Activated naive CD4-positive, alpha-beta T cell treated with anti-CD3 and anti-CD28 coated beads for 36 hours (primary cell): ENCODE measurements at regions not wholly inside any gene's neighbourhood (a gene's known extent, or its start where the extent isn't known, plus 50 kb on each side); places are given as distances from the start of the nearest gene placed in this dataset.
"Not testable (repeated sequence)": the region's sequence is repeated elsewhere in the genome, so short reads cannot be mapped to it uniquely, and the experiment has no call there.

Experiments
- CTCF ChIA-PET: fragments of 350-600 bp; sonication (Branson Sonifier 250); formaldehyde crosslinking; loops from one replicate; lab custom pipeline; 2021; ENCODE audit warnings: antibody characterized with exemption; lab: Charles Lee
- DNase-seq: peaks from one replicate; pipeline ENCODE4 v3.0.0-alpha.2; 2020
- H3K27ac Mint-ChIP-seq: one replicate; pipeline ENCODE4 v1.8.0; 2021; ENCODE audit warnings: mild to moderate bottlenecking, mixed read lengths
- H3K27me3 Mint-ChIP-seq: one replicate; pipeline ENCODE4 v1.8.0; 2021; ENCODE audit warnings: low read depth, mixed read lengths
- H3K36me3 Mint-ChIP-seq: one replicate; pipeline ENCODE4 v1.8.0; 2021; ENCODE audit warnings: low read depth, mixed read lengths
- H3K4me1 Mint-ChIP-seq: one replicate; pipeline ENCODE4 v1.8.0; 2021; ENCODE audit warnings: low read depth, mixed read lengths
- H3K4me3 Mint-ChIP-seq: one replicate; pipeline ENCODE4 v1.8.0; 2021; ENCODE audit warnings: mild to moderate bottlenecking, moderate library complexity, mixed read lengths
- H3K9me3 Mint-ChIP-seq: one replicate; pipeline ENCODE4 v1.8.0; 2021; ENCODE audit warnings: mixed read lengths
- intact Hi-C: fragments of 100-400 bp; cut with micrococcal nuclease; formaldehyde crosslinking; loops from one replicate; pipeline ENCODE4 v1.15.1; 2023

DNA sequence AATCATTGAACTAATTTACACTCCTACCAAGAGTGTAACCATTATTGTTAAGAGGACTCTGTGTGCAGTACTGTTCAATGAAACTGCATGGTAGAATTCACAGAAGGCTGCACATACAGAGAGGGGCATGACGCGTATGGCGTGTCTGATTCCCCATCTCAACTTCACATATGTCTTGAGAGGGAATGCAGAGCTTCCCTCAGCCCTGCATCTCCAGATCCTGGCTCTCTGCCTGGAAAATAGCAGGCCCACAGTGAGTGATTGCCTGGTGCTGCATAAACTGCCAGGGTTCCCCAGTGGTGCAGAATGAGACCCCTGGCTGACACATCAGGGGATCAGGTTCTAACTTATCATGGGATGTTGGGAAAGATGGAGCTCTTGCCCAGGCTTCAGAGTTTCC is 260.2 kb upstream of the ISX start:
- no peak overlapping the region for H3K4me3 Mint-ChIP-seq
- no peak for DNase-seq
- no peaks in the 10 kb centered on the region for H3K9me3 Mint-ChIP-seq
- H3K27ac Mint-ChIP-seq = no peak overlapping the region
- intact Hi-C loops = no loop called here
- H3K36me3 Mint-ChIP-seq = no peaks in the 10 kb centered on the region
- no peaks in the 10 kb centered on the region for H3K27me3 Mint-ChIP-seq
- CTCF ChIA-PET = interaction anchor here (0.7 kb wide), 1 partner anchor 341 kb away, joined by 3 read pairs; no protein-coding TSS in a partner anchor
- no peaks in the 10 kb centered on the region for H3K4me1 Mint-ChIP-seq

DNA sequence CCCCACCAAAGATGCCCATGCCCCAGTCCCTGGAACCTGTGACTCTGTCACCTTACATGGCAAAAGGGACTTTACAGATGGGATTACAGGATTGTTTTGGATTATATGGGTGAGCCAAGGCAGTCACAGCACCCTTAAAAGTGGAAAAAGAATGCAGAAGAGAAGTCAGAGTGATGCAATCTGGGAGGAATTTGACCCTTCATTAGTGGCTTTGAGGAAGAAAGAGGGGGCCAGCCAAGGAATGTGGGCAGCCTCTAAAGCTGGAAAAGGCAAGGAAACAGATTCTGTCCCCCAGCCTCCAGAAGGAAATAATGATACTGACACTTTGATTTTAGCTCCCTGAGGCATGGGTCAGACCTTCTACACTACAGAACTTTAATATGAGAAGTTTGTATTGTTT is 257.3 kb upstream of the ISX start:
- Mint-ChIP-seq H3K27ac (no peak overlapping the region), H3K36me3 (no peaks in the 10 kb centered on the region), H3K4me3 (no peak overlapping the region), H3K9me3 (no peaks in the 10 kb centered on the region), H3K4me1 (no peaks in the 10 kb centered on the region), H3K27me3 (no peaks in the 10 kb centered on the region)
- no peak for DNase-seq
- CTCF ChIA-PET = no interaction called here
- intact Hi-C loops = no loop called here

DNA sequence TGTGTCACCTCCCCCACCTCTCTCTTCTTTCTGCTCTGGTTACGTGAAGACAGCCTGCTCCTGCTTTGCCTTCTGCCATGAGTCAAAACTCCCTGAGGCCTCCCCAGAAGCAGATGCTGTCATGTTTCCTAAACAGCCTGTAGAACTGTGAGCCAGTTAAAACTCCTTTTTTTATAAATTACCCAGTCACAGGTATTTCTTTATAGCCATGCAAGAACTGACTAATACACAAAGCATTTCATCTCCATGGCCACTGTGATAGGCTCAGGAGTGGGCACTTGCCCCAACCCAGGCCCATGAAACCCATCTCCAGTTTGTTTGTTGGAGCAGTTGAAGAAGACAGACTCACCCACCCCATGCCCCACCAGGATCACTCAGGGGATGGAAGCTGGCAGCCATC is 253.3 kb upstream of the ISX start:
- Mint-ChIP-seq H3K4me3 (no peak overlapping the region), H3K27me3 (peaks cover 7% of the 10 kb centered on the region), H3K36me3 (no peaks in the 10 kb centered on the region), H3K27ac (no peak overlapping the region), H3K9me3 (peaks cover 5% of the 10 kb centered on the region), H3K4me1 (no peaks in the 10 kb centered on the region)
- intact Hi-C loops = no loop called here
- no peak for DNase-seq
- CTCF ChIA-PET = no interaction called here

DNA sequence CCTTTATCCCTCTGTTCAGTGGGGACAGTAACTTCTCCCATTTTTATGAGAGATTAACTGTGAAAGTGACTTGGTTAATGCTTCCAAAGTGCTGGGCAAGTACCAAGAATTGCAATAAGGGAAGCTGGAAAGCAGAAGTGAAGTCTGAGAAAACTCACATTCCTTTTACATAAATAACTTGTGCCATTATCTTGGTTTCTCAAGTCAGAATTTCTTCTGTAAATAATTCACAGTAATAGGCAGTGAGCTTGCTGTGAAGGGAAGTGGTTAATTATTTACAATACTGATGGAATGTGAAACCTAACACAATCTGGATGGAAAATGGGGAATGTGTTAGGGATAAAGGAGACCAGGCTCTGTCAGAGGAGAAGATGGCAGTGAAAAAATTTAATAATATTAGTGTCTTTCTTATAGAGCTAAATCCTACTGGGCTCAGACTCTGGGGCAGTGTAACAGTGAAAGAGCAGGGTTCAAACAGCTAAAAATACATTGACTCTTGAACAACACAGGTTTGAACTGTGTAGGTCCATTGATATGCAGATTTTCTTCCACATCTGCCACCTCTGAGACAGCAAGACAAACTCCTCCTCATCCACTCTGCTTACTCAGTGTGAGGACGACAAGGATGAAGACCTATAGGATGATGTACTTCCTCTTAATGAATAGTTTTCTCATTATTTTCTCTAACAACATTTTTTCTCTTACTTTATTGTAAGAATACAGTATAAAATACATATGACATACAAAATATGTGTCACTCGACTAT is 251.5 kb upstream of the ISX start:
- Mint-ChIP-seq H3K4me1 (no peaks in the 10 kb centered on the region), H3K27me3 (peaks cover 7% of the 10 kb centered on the region), H3K27ac (no peak overlapping the region), H3K9me3 (peaks cover 5% of the 10 kb centered on the region), H3K4me3 (no peak overlapping the region), H3K36me3 (no peaks in the 10 kb centered on the region)
- DNase-seq = no peak
- intact Hi-C loops = no loop called here
- CTCF ChIA-PET = no interaction called here

DNA sequence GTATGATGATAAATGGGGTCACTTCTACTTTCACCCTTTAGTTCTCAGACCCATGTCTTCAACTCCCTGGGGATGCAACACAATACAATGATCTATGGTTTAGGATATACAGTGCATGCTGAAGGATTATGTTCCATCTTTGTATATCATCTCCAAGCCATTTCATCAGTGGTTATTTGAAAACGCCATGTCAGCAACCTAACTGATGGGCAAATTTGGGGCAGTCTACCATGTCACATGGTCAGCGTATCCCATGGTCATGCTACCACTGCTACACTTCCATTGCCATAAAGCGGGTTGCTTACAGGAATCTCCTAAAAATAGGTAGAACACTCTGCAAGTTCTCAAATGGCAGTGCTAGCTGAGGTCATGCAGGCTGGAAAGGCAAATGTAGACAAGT is 236.5 kb upstream of the ISX start:
- CTCF ChIA-PET = no interaction called here
- H3K9me3 Mint-ChIP-seq = no peaks in the 10 kb centered on the region
- no peak overlapping the region for H3K27ac Mint-ChIP-seq
- H3K4me1 Mint-ChIP-seq = no peaks in the 10 kb centered on the region
- intact Hi-C loops = no loop called here
- peaks cover 4% of the 10 kb centered on the region for H3K27me3 Mint-ChIP-seq
- no peak overlapping the region for H3K4me3 Mint-ChIP-seq
- no peak for DNase-seq
- H3K36me3 Mint-ChIP-seq = no peaks in the 10 kb centered on the region

DNA sequence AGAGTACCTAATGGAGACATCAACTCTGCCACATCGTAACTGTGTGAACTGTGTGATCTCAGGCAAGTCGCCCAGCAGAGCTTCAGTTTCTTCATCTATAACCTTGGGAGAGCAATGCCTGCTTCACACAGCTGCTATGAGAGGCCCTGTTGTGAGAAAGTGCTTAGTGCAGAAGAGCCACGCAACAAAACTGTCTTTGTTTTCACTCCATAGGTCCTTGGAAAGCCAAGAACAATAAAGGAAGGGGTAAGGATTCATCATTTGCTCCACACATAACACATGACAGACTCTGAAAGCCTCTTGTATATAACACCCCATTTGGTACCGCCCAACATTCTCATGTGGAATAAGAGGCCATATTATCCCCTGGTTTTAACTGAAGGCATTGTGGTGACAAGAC is 231.9 kb upstream of the ISX start:
- no peaks in the 10 kb centered on the region for H3K36me3 Mint-ChIP-seq
- no peak for DNase-seq
- H3K9me3 Mint-ChIP-seq = no peaks in the 10 kb centered on the region
- CTCF ChIA-PET = no interaction called here
- H3K27me3 Mint-ChIP-seq = peaks cover 23% of the 10 kb centered on the region
- no peaks in the 10 kb centered on the region for H3K4me1 Mint-ChIP-seq
- no peak overlapping the region for H3K4me3 Mint-ChIP-seq
- H3K27ac Mint-ChIP-seq = no peak overlapping the region
- intact Hi-C loops = no loop called here

DNA sequence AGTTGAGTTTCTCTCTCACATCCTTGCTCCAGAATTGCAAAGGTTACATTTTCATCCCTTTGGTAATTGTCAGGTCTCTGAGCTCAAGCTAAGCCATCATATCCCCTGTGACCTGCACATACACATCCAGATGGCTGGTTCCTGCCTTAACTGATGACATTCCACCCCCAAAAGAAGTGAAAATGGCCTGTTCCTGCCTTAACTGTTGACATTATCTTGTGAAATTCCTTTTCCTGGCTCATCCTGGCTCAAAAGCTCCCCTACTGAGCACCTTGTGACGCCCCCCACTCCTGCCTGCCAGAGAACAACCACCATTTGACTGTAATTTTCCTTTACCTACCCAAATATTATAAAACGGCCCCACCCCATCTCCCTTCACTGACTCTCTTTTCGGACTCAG is 231.4 kb upstream of the ISX start:
- CTCF ChIA-PET, H3K9me3 Mint-ChIP-seq, H3K4me3 Mint-ChIP-seq, DNase-seq, intact Hi-C loops, H3K27ac Mint-ChIP-seq, H3K36me3 Mint-ChIP-seq, H3K4me1 Mint-ChIP-seq: not testable (repeated sequence)
- peaks cover 23% of the 10 kb centered on the region for H3K27me3 Mint-ChIP-seq

DNA sequence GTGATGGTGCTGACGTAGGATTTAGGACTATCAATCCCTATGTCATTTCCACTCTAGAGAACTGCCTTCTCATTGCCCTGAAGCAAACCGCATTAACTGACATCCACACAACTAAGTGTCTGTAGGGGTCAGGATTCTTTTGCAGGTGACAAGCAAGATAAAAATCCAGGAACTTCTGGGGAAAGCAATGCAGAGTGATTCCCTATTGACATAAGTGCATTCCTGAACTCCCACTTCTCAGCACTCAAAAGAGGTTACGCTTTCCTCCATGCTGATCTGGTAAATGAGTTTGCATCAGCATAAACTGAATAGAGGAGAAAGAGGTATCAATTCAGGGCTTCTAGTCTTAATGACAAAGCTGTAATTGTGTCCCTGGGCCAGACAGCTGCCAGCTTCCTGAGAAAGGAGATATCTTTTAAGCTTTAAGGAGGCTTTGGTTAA is 224.6 kb upstream of the ISX start:
- CTCF ChIA-PET = no interaction called here
- H3K27me3 Mint-ChIP-seq = peaks cover 29% of the 10 kb centered on the region
- DNase-seq = no peak
- H3K4me3 Mint-ChIP-seq = no peak overlapping the region
- H3K4me1 Mint-ChIP-seq = no peaks in the 10 kb centered on the region
- no peak overlapping the region for H3K27ac Mint-ChIP-seq
- intact Hi-C loops = loop anchor here (10.0 kb wide), 1 partner anchor 313 kb away; no protein-coding TSS in a partner anchor
- H3K36me3 Mint-ChIP-seq = peaks cover 2% of the 10 kb centered on the region
- H3K9me3 Mint-ChIP-seq = no peaks in the 10 kb centered on the region

DNA sequence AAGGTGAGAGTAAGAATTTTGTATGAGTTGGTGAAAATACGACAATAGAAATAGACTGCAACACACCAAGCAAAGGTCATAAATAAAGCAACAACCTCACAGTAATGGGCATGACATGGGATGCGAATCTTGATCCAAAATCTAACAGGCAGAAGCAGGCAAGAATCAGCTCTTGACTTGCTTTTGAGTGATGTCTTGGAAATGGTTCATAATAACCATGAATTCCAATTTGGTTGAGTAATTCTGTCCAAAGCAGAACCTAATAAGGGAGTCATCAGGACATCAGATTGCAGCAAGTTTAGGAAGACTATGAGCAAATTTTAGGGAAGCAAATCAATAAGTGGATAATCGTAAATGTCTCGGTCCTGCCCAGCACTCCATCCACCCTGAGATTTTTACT is 224.0 kb upstream of the ISX start:
- peaks cover 1% of the 10 kb centered on the region for H3K4me1 Mint-ChIP-seq
- CTCF ChIA-PET = no interaction called here
- no peak overlapping the region for H3K27ac Mint-ChIP-seq
- H3K4me3 Mint-ChIP-seq = no peak overlapping the region
- no peak for DNase-seq
- intact Hi-C loops = loop anchor here (10.0 kb wide), 1 partner anchor 313 kb away; no protein-coding TSS in a partner anchor
- H3K36me3 Mint-ChIP-seq = peaks cover 2% of the 10 kb centered on the region
- H3K27me3 Mint-ChIP-seq = peaks cover 25% of the 10 kb centered on the region
- no peaks in the 10 kb centered on the region for H3K9me3 Mint-ChIP-seq

DNA sequence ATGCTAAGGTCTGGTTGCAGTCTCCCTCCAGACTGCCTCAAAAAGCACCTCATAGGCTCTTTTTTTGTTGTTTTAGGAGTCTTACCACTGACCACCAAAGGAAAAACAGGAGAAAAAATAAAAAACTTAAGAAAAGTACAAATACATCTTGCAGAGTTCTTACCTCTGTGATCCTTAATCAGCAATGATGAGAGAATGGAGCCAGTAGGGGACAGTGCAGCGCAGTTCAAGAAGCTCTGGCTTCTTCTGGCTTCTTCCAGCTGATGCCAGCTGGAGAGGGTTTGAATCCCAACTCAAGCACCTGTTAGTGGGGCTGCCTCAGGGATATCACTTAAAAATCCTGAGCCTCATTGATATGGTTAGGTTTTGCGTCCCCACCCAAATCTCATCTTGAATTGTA is 223.3 kb upstream of the ISX start:
- Mint-ChIP-seq H3K27me3 (peaks cover 19% of the 10 kb centered on the region), H3K4me1 (peaks cover 6% of the 10 kb centered on the region), H3K36me3 (peaks cover 2% of the 10 kb centered on the region), H3K27ac (no peak overlapping the region), H3K4me3 (no peak overlapping the region), H3K9me3 (no peaks in the 10 kb centered on the region)
- DNase-seq = no peak
- CTCF ChIA-PET = no interaction called here
- intact Hi-C loops = loop anchor here (10.0 kb wide), 1 partner anchor 312 kb away; no protein-coding TSS in a partner anchor

DNA sequence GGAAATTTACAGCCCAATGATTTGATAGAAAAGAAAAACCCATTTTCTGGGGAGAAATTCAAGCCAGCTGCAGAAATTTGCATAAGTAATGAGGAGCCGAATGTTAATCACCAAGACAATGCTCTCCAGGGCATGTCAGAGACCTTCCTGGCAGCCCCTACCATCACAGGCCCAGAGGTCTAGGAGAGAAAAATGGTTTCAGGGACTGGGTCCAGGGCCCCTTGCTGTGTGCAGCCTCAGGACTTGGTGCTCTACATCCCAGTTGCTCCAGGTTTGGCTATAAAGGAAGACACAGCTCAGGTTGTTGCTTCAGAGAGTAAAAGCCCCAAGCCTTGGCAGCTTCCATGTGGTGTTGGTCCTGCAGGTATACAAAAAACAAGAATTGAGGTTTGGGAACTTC is 222.2 kb upstream of the ISX start:
- DNase-seq, H3K9me3 Mint-ChIP-seq, H3K4me3 Mint-ChIP-seq, CTCF ChIA-PET, H3K4me1 Mint-ChIP-seq, H3K36me3 Mint-ChIP-seq, H3K27ac Mint-ChIP-seq: not testable (repeated sequence)
- intact Hi-C loops = loop anchor here (10.0 kb wide), 1 partner anchor 311 kb away; no protein-coding TSS in a partner anchor
- peaks cover 19% of the 10 kb centered on the region for H3K27me3 Mint-ChIP-seq

DNA sequence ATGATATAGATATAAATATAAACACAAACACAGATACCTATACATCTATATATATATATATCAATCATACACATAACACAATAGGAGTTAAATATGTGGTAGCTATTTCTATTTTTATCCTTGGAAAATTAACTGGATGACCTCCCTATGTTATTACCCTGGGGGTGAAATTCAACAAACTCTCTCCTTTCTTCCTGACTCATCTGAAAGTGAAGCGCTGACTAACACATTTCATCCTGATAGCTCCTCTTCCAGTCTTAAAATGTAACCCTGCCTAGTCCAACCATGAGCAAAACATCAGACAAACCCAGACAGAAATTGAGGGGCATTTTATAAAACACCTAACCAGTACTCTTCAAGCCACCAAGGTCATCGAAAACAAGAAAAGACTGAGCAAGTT is 220.6 kb upstream of the ISX start:
- Mint-ChIP-seq H3K9me3 (no peaks in the 10 kb centered on the region), H3K27ac (no peak overlapping the region), H3K4me1 (peaks cover 7% of the 10 kb centered on the region), H3K36me3 (peaks cover 2% of the 10 kb centered on the region), H3K27me3 (peaks cover 18% of the 10 kb centered on the region), H3K4me3 (no peak overlapping the region)
- CTCF ChIA-PET = no interaction called here
- intact Hi-C loops = loop anchor here (10.0 kb wide), 1 partner anchor 309 kb away; no protein-coding TSS in a partner anchor
- DNase-seq = no peak

DNA sequence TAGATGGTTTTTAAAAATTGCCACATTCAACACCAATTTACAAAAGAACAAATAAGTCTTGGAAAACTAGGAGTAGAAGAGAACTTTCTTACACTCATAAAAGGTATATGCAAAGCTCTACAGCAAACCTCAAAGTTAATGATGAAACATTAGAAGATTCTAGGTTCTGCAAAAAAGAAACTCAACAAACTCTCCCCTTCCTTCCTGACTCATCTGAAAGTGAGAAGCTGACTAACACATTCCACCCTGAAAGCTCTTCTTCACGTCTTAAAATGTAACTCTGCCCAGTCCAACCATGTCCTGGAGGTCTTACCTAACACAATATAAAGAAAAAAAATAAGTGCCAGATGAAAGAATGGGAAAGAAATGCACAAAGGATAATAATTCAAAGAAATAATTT is 218.9 kb upstream of the ISX start:
- H3K27ac Mint-ChIP-seq = no peak overlapping the region
- intact Hi-C loops = loop anchor here (10.0 kb wide), 1 partner anchor 308 kb away; no protein-coding TSS in a partner anchor
- peaks cover 7% of the 10 kb centered on the region for H3K4me1 Mint-ChIP-seq
- CTCF ChIA-PET = no interaction called here
- DNase-seq = no peak
- no peak overlapping the region for H3K4me3 Mint-ChIP-seq
- H3K27me3 Mint-ChIP-seq = peaks cover 19% of the 10 kb centered on the region
- no peaks in the 10 kb centered on the region for H3K9me3 Mint-ChIP-seq
- peaks cover 2% of the 10 kb centered on the region for H3K36me3 Mint-ChIP-seq
